Sigmoid colon (tissue), 6 donors: ENCODE measurements at regions not wholly inside any gene's neighbourhood (a gene's known extent, or its start where the extent isn't known, plus 50 kb on each side); places are given as distances from the start of the nearest gene placed in this dataset.

ENCODE experiments used
- DNase-seq: peaks from one replicate; pipeline ENCODE4 v3.0.0-alpha.2; 2019
- H3K27ac ChIP-seq, 4 donors: fragments of 200-600 bp; sonication (generic); one replicate each; pipeline ENCODE4 v1.5.1; 2016 to 2019; ENCODE audit warnings: mild to moderate bottlenecking in 1 of 4
- H3K27me3 ChIP-seq, 3 donors: fragments of 200-600 bp; sonication (generic); one replicate each; pipeline ENCODE4 v1.5.1; 2019; ENCODE audit warnings: mild to moderate bottlenecking in 1 of 3
- H3K36me3 ChIP-seq, 4 donors: fragments of 200-600 bp; sonication (generic); one replicate each; pipeline ENCODE4 v1.5.1; 2016 to 2019
- H3K4me1 ChIP-seq, 4 donors: fragments of 200-600 bp; sonication (generic); one replicate each; pipeline ENCODE4 v1.5.1; 2017 to 2019
- H3K4me3 ChIP-seq, 4 donors: fragments of 200-600 bp; sonication (generic); one replicate each; pipeline ENCODE4 v1.5.1; 2017 to 2019; ENCODE audit warnings: mild to moderate bottlenecking in 2 of 4, moderate library complexity in 1 of 4
- H3K9me3 ChIP-seq, 4 donors: fragments of 200-600 bp in 3 of 4; sonication (generic) in 3 of 4; one replicate each; pipeline versions ENCODE4 v1.5.1 to v1.6.1; 2013 to 2019
- CTCF ChIP-seq, 4 experiments: fragments of 450-650 bp in 3 of 4; fragments of 200-600 bp in 1 of 4; IDR thresholded peaks; one replicate each; pipeline ENCODE4 v1.5.1; 2016 to 2019; ENCODE audit warnings: antibody characterized with exemption in 4 of 4, mild to moderate bottlenecking in 3 of 4, moderate library complexity in 2 of 4
- EP300 ChIP-seq, 4 donors: sonication (generic); formaldehyde crosslinking; IDR thresholded peaks; one replicate each; pipeline ENCODE4 v1.6.1; 2017; ENCODE audit warnings: antibody characterized with exemption in 4 of 4
- POLR2A ChIP-seq, 2 donors: fragments of 450-650 bp; IDR thresholded peaks; one replicate each; pipeline ENCODE4 v1.6.1; 2016; ENCODE audit warnings: antibody characterized with exemption in 2 of 2, mild to moderate bottlenecking in 2 of 2, moderate library complexity in 2 of 2
- POLR2AphosphoS5 ChIP-seq, 4 donors: sonication (generic); formaldehyde crosslinking; IDR thresholded peaks; one replicate each; pipeline ENCODE4 v1.6.1; 2017; ENCODE audit warnings: antibody characterized with exemption in 4 of 4
- whole genome bisulfite sequencing, 2 donors: extraction: QIAGEN DNeasy Blood & Tissue Kit; methylation state at CpG; one replicate each; pipeline ENCODE4 v1.1.7; 2013; 5-methylcytosine and 5-hydroxymethylcytosine counted together
- intact Hi-C: fragments of 100-400 bp; cut with DNase I; formaldehyde crosslinking; loops from one replicate; pipeline ENCODE4 v1.15.1; 2023
- donor health status: healthy with polysubstance abuse.
- donor health status: healthy.

- no peak for DNase-seq
- Histone ChIP-seq H3K4me1 (no peaks in the 10 kb centered on the region), H3K4me3 (no peak overlapping the region), H3K27me3 (no peaks in the 10 kb centered on the region), H3K27ac (no peak overlapping the region), H3K9me3 (no peaks in the 10 kb centered on the region), H3K36me3 (no peaks in the 10 kb centered on the region)
- no peak for TF ChIP-seq EP300 (IDR thresholded peaks at IDR 0.05)
- intact Hi-C loops: no loop called here
- WGBS, 2 donors: 38 to 56% methylated on average over 7 of the region's 7 CpGs
These were observed 170.8 kb downstream of the ATG4C start for GRCh38 chr1:62954758-62955157.

- no peaks in the 10 kb centered on the region for H3K27me3 ChIP-seq
- 9 to 56% methylated on average over 1 of the region's 1 CpG for WGBS, 2 donors
- intact Hi-C loops: no loop called here
These were observed 171.7 kb downstream of the ATG4C start for GRCh38 chr1:62955666-62956065.

DNA sequence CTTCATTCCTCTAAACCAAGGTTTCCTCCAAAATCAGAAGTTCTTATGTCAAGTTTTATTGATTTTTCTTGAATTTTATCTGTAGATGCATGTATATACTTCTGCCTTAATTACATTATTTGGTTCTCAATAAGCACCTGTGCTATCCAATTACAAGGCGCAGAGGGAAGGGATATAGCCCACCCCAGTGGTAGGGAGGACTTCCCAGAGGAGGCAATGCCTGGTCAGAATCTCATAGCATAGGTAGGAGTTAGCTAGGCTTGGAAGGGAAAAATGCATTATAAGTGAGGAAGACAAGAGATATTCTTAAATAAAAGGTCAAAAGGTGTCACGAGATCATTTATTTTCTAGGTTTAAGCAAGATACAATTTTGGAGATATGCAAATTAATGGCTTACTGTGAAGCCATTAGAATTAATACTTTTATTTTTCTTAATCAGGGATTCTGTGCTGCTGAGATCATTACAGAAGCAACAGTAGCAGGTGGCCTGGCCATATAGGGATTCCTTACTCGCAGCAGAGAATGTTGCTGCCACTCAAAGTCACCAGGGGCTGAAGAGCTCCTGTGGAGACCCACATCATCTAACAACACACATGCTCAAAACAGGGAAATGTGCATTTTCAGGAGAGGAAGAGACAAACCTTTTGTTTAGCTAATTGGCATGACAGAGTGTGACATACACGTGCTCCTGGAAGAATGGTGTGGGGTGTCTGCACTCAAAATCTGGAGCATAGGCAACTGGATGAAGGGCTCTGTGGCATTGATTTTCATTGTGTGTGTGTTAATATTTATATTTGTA is 178.3 kb downstream of the ATG4C start:
- no peaks in the 10 kb centered on the region for H3K36me3 ChIP-seq
- intact Hi-C loops: no loop called here

More at GRCh38 chr1:62955666-62956065, 171.7 kb downstream of the ATG4C start:
- no peaks in the 10 kb centered on the region for H3K9me3 ChIP-seq
- no peak overlapping the region for H3K27ac ChIP-seq
- DNase-seq: no peak
- no peaks in the 10 kb centered on the region for H3K36me3 ChIP-seq
- no peaks in the 10 kb centered on the region for H3K4me1 ChIP-seq
- TF ChIP-seq POLR2AphosphoS5 (IDR thresholded peaks at IDR 0.05) (no peak), EP300 (IDR thresholded peaks at IDR 0.05) (no peak), POLR2A (IDR thresholded peaks at IDR 0.05) (no peak), CTCF (IDR thresholded peaks at IDR 0.05) (no peak)
- H3K4me3 ChIP-seq: no peak overlapping the region

DNA sequence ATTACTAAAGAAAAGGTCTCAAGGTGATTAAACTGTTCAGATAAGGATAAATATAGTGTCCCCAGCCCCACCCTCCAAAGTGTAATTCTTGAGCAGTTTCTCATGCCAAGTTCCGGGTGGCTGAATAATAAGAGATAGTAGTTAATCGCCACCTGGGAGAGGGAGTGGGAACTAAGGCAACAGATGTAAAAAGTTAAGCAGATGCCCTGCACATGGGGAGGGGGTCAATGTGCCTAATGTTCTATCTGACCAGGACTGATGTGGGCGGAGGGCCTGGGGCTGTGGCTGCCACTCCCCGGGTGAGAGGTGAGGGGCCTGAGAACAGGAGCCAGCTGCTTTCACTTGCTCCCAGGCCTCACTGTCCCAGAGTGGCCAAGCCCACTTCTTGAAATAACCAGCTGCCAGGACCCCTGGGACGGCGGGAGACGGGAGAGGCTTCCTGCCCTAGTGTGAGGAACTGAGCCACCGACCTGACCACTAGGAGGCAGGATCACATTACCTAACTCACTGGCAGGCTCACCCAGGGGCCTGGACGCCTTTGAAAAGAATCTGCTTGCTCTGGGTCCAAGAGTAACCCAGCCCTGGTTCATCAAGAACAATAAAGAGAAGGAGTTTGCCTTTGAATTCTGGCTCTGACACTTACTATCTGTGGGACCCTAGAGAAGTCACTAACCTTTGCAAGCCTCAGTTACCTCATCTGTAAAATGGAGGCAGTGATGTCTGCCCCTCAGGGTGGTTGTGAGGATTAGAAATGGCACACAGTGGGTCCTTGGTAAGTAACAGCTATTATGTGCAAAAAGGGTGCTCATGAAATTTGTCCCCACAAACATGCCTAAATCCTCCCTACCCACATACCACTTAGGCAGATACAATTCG is 179.2 kb downstream of the ATG4C start:
- DNase-seq: no peak
- H3K27me3 ChIP-seq: no peaks in the 10 kb centered on the region
- no peak overlapping the region for H3K4me3 ChIP-seq
- intact Hi-C loops: no loop called here
- WGBS, 2 donors: 16 to 28% methylated on average over 10 of the region's 10 CpGs
- H3K27ac ChIP-seq: no peak overlapping the region
- no peaks in the 10 kb centered on the region for H3K4me1 ChIP-seq
- H3K9me3 ChIP-seq: no peaks in the 10 kb centered on the region
- no peaks in the 10 kb centered on the region for H3K36me3 ChIP-seq
- no peak for TF ChIP-seq CTCF (IDR thresholded peaks at IDR 0.05)
- TF ChIP-seq EP300 (IDR thresholded peaks at IDR 0.05): no peak
- TF ChIP-seq POLR2AphosphoS5 (IDR thresholded peaks at IDR 0.05): no peak
- no peak for TF ChIP-seq POLR2A (IDR thresholded peaks at IDR 0.05)

More for the DNA sequence above, 178.3 kb downstream of the ATG4C start:
- Histone ChIP-seq H3K4me1 (no peaks in the 10 kb centered on the region), H3K4me3 (no peak overlapping the region), H3K27ac (no peak overlapping the region), H3K9me3 (no peaks in the 10 kb centered on the region), H3K27me3 (no peaks in the 10 kb centered on the region)
- DNase-seq: no peak
- WGBS, 2 donors: 52 to 68% methylated on average over 4 of the region's 4 CpGs
- TF ChIP-seq POLR2AphosphoS5 (IDR thresholded peaks at IDR 0.05) (no peak), EP300 (IDR thresholded peaks at IDR 0.05) (no peak), POLR2A (IDR thresholded peaks at IDR 0.05) (no peak), CTCF (IDR thresholded peaks at IDR 0.05) (no peak)

DNA sequence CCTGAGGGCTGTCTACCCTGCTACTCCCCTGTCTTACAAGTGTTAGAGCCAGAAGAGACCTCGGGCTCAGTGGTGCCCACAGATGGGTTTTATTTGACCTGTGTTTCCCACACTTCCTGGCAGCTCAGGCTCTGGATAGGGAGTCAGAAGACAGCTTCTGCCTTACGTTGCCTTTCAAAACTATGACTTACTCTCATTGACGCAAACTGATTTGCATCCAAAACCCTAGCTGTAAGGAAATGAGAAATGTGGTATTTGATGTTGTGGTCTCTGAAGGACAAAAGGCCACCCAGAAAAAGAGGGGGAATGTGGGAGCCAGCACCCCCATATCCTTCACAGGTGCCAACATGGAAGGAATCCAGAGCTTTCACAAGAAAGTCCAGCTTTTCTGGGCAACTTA is 180.2 kb downstream of the ATG4C start:
- Histone ChIP-seq H3K9me3 (no peaks in the 10 kb centered on the region), H3K4me1 (no peaks in the 10 kb centered on the region), H3K36me3 (no peaks in the 10 kb centered on the region), H3K4me3 (no peak overlapping the region), H3K27ac (no peak overlapping the region), H3K27me3 (no peaks in the 10 kb centered on the region)
- TF ChIP-seq POLR2A (IDR thresholded peaks at IDR 0.05): no peak
- no peak for TF ChIP-seq EP300 (IDR thresholded peaks at IDR 0.05)
- no peak for TF ChIP-seq CTCF (IDR thresholded peaks at IDR 0.05)
- TF ChIP-seq POLR2AphosphoS5 (IDR thresholded peaks at IDR 0.05): no peak
- no peak for DNase-seq
- WGBS, 2 donors: 77 to 78% methylated on average over 3 of the region's 3 CpGs
- intact Hi-C loops: no loop called here
